B cell (primary cell): ENCODE measurements at regions not wholly inside any gene's neighbourhood (a gene's known extent, or its start where the extent isn't known, plus 50 kb on each side); places are given as distances from the start of the nearest gene placed in this dataset.

ENCODE experiments used
- ATAC-seq: fragments of 200-7000 bp; cut with Tn5 transposase; one replicate; pipeline ENCODE4 v1.10.0; 2021; ENCODE audit warnings: low read depth, mild to moderate bottlenecking, moderate number of reproducible peaks, moderate library complexity
- CTCF ChIA-PET: fragments of 350-600 bp; sonication (Branson Sonifier 250); formaldehyde crosslinking; loops from one replicate; lab custom pipeline; 2021; ENCODE audit warnings: antibody characterized with exemption, inconsistent platforms; lab: Charles Lee
- POLR2A ChIA-PET: fragments of 350-600 bp; sonication (Branson Sonifier 250); formaldehyde crosslinking; loops from one replicate; lab custom pipeline; 2021; ENCODE audit warnings: antibody characterized with exemption; lab: Charles Lee
- DNase-seq: peaks from one replicate; pipeline ENCODE4 v3.0.0; 2013
- H2AFZ ChIP-seq: 2 replicates; pipeline ENCODE4 v1.6.1; 2012; ENCODE audit warnings: mild to moderate bottlenecking, low read depth, low read length; ENCODE audit not compliant: insufficient read depth, poor library complexity, severe bottlenecking
- H3K27ac ChIP-seq, 2 donors: 1 replicate in 1 of 2; 2 replicates in 1 of 2; pipeline ENCODE4 v1.5.1; 2012 to 2013; ENCODE audit warnings: low read length in 2 of 2, mild to moderate bottlenecking in 2 of 2, moderate library complexity in 1 of 2
- H3K27me3 ChIP-seq, 4 experiments: fragments of 200-600 bp in 1 of 4; sonication (generic) in 1 of 4; replicated peaks in 1 of 4; 1 replicate in 2 of 4; 2 replicates in 2 of 4; pipeline versions ENCODE4 v1.6.1 to v1.7.0; 2013 to 2016; ENCODE audit warnings: low read length in 3 of 4, mild to moderate bottlenecking in 2 of 4, mixed read lengths in 1 of 4, moderate library complexity in 1 of 4; ENCODE audit not compliant: insufficient read depth in 4 of 4, control insufficient read depth in 3 of 4; ENCODE audit errors: control extremely low read depth in 1 of 4
- H3K36me3 ChIP-seq, 2 experiments: replicated peaks in 1 of 2; 1 replicate in 1 of 2; 2 replicates in 1 of 2; pipeline versions ENCODE4 v1.6.1 to v1.7.1; 2013; ENCODE audit warnings: low read length in 1 of 2; ENCODE audit not compliant: insufficient read depth in 2 of 2, control insufficient read depth in 1 of 2; ENCODE audit errors: control extremely low read depth in 1 of 2, extremely low read depth in 1 of 2
- H3K4me1 ChIP-seq, 2 donors: fragments of 200-600 bp in 1 of 2; sonication (generic) in 1 of 2; 1 replicate in 1 of 2; 2 replicates in 1 of 2; pipeline versions ENCODE4 v1.5.1 to v1.6.1; 2013 to 2017; ENCODE audit warnings: low read length in 2 of 2; ENCODE audit not compliant: control insufficient read depth in 2 of 2, insufficient read depth in 2 of 2
- H3K4me2 ChIP-seq: replicated peaks from 2 replicates; pipeline ENCODE3; 2012; ENCODE audit warnings: mild to moderate bottlenecking, low read depth, low read length; ENCODE audit not compliant: poor library complexity, severe bottlenecking
- H3K4me3 ChIP-seq, 5 experiments: fragments of 200-600 bp in 1 of 5; sonication (generic) in 1 of 5; 1 replicate in 3 of 5; 2 replicates in 2 of 5; pipeline versions ENCODE4 v1.5.1 to v1.7.0; 2011 to 2016; ENCODE audit warnings: low read length in 4 of 5, mild to moderate bottlenecking in 4 of 5, low read depth in 2 of 5, control low read depth in 1 of 5, moderate library complexity in 1 of 5; ENCODE audit not compliant: insufficient read depth in 1 of 5; ENCODE audit errors: control extremely low read depth in 1 of 5, extremely low read depth in 1 of 5
- H3K79me2 ChIP-seq: fragments of 200-600 bp; sonication (generic); one replicate; pipeline ENCODE4 v1.6.0; 2016; ENCODE audit warnings: low read length; ENCODE audit not compliant: control insufficient read depth, insufficient read depth
- H3K9ac ChIP-seq: fragments of 200-600 bp; sonication (generic); 2 replicates; pipeline ENCODE4 v1.6.1; 2017; ENCODE audit warnings: mild to moderate bottlenecking, low read length, moderate library complexity
- H3K9me3 ChIP-seq, 3 donors: one replicate each; pipeline versions ENCODE4 v1.6.1 to v1.7.1; 2013; ENCODE audit warnings: low read length in 2 of 3; ENCODE audit not compliant: control insufficient read depth in 2 of 3, insufficient read depth in 1 of 3; ENCODE audit errors: control extremely low read depth in 1 of 3
- H4K20me1 ChIP-seq: 2 replicates; pipeline ENCODE4 v1.6.0; 2012; ENCODE audit warnings: mild to moderate bottlenecking, low read length; ENCODE audit not compliant: insufficient read depth, control insufficient read depth, poor library complexity, severe bottlenecking
- H3K27ac Mint-ChIP-seq: one replicate; pipeline ENCODE4 v1.8.0; 2021; ENCODE audit warnings: mixed read lengths
- H3K27me3 Mint-ChIP-seq: one replicate; pipeline ENCODE4 v1.8.0; 2021; ENCODE audit warnings: mixed read lengths
- H3K4me1 Mint-ChIP-seq: one replicate; pipeline ENCODE4 v1.8.0; 2021; ENCODE audit warnings: mixed read lengths
- H3K4me3 Mint-ChIP-seq: one replicate; pipeline ENCODE4 v1.8.0; 2021; ENCODE audit warnings: mixed read lengths
- H3K9me3 Mint-ChIP-seq: one replicate; pipeline ENCODE4 v1.8.0; 2022; ENCODE audit warnings: mixed read lengths; ENCODE audit not compliant: insufficient read depth
- EZH2 ChIP-seq: IDR thresholded peaks from 2 replicates; pipeline ENCODE4 v1.6.1; 2012; ENCODE audit warnings: borderline replicate concordance, low read depth, mild to moderate bottlenecking, moderate library complexity, low read length; ENCODE audit not compliant: insufficient read depth, poor library complexity, severe bottlenecking
- WGBS: methylation state at CpG from one replicate; pipeline ENCODE4 v1.1.5; 2013; ENCODE audit warnings: missing lambda C conversion rate; ENCODE audit not compliant: insufficient coverage; 5-methylcytosine and 5-hydroxymethylcytosine counted together
- intact Hi-C: fragments of 100-400 bp; cut with micrococcal nuclease; formaldehyde crosslinking; loops from one replicate; pipeline ENCODE4 v1.10.0; 2022
- TF ChIP-seq, protein P1 (sequence below): fragments of 200-600 bp; IDR thresholded peaks from one replicate; pipeline ENCODE4 v1.8.0; 2022; ENCODE audit warnings: antibody characterized with exemption, mild to moderate bottlenecking

DNA sequence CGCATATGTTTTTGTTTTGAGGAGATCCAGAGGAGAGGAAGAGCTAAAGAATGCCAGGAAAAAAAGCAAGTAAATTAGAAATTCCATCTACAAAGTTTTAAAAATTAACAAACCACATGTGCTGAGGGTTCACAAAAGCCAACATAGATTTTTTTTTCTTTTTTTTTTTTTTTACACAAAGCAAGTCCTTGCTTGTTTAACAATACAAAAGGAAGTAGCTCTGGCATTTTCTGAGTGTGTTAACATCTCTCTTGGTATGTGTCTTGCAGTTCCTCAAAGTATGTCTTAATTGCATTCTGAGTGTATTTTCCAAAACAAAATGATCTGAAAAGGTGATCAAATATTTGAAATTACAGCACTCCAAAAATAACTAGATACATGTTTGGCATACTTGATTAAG lies 1682.7 kb upstream of the AGA start:
- no CpG with 5 or more reads among the region's 1 CpG for WGBS
- Histone ChIP-seq H3K9me3 (peaks cover 0 to 3% (median 2%) of the 10 kb centered on the region in 3 donors), H3K36me3 (no peaks in the 10 kb centered on the region), H4K20me1 (no peaks in the 10 kb centered on the region), H3K79me2 (no peaks in the 10 kb centered on the region), H3K27ac (no peak overlapping the region), H3K4me3 (no peak overlapping the region), H2AFZ (no peak overlapping the region), H3K9ac (no peak overlapping the region), H3K27me3 (no peaks in the 10 kb centered on the region), H3K4me1 (no peaks in the 10 kb centered on the region), H3K4me2 (no peak overlapping the region)
- DNase-seq, result no peak
- ChIA-PET CTCF (no interaction called here), POLR2A (no interaction called here)
- Mint-ChIP-seq H3K4me3 (no peak overlapping the region), H3K27me3 (no peaks in the 10 kb centered on the region), H3K9me3 (peaks cover 2% of the 10 kb centered on the region), H3K4me1 (no peaks in the 10 kb centered on the region), H3K27ac (no peak overlapping the region)
- no peak for ATAC-seq
- intact Hi-C loops, result no loop called here
- TF ChIP-seq EZH2, result no peak
- TF ChIP-seq, protein P1, sequence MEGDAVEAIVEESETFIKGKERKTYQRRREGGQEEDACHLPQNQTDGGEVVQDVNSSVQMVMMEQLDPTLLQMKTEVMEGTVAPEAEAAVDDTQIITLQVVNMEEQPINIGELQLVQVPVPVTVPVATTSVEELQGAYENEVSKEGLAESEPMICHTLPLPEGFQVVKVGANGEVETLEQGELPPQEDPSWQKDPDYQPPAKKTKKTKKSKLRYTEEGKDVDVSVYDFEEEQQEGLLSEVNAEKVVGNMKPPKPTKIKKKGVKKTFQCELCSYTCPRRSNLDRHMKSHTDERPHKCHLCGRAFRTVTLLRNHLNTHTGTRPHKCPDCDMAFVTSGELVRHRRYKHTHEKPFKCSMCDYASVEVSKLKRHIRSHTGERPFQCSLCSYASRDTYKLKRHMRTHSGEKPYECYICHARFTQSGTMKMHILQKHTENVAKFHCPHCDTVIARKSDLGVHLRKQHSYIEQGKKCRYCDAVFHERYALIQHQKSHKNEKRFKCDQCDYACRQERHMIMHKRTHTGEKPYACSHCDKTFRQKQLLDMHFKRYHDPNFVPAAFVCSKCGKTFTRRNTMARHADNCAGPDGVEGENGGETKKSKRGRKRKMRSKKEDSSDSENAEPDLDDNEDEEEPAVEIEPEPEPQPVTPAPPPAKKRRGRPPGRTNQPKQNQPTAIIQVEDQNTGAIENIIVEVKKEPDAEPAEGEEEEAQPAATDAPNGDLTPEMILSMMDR, result no peak

DNA sequence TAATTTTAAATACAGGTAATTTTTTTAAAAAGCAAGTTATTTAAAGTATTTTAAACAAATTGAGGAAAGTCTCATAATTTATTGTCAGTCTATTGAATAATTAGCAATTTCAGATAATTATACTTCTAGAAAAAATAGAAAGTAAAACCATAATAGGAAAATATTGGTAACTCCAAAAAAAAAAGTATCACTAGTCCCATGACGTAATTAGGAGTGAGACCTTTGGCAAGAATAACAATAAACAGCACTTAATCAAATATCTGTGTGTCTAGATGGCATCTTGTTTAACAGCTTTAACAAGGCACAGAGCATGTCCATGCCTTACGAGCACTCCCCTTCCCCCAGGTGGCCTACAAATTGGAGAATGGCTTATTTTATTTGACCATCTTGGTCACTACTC lies 1683.6 kb upstream of the AGA start:
- no peak overlapping the region for H3K9ac ChIP-seq
- H3K27ac ChIP-seq, result no peak overlapping the region
- no peak overlapping the region for H3K4me2 ChIP-seq
- H3K9me3 Mint-ChIP-seq, result no peaks in the 10 kb centered on the region
- POLR2A ChIA-PET, result no interaction called here
- H3K4me1 Mint-ChIP-seq, result no peaks in the 10 kb centered on the region
- DNase-seq (no peak), ATAC-seq (no peak)
- no peak overlapping the region for H2AFZ ChIP-seq
- no peak overlapping the region for H3K4me3 Mint-ChIP-seq
- no peaks in the 10 kb centered on the region for H3K27me3 ChIP-seq
- no peaks in the 10 kb centered on the region for H4K20me1 ChIP-seq
- no peak overlapping the region for H3K27ac Mint-ChIP-seq
- H3K27me3 Mint-ChIP-seq, result no peaks in the 10 kb centered on the region
- H3K36me3 ChIP-seq, result no peaks in the 10 kb centered on the region
- H3K4me3 ChIP-seq, result no peak overlapping the region
- no CpG with 5 or more reads among the region's 2 CpGs for WGBS
- no peaks in the 10 kb centered on the region for H3K79me2 ChIP-seq
- intact Hi-C loops, result no loop called here
- CTCF ChIA-PET, result no interaction called here
- H3K9me3 ChIP-seq, result peaks cover 0 to 3% (median 2%) of the 10 kb centered on the region in 3 donors
- TF ChIP-seq, protein P1, result no peak
- TF ChIP-seq EZH2, result no peak
- H3K4me1 ChIP-seq, result no peaks in the 10 kb centered on the region
